ENCODE measurements at regions not wholly inside any gene's neighbourhood (a gene's known extent, or its start where the extent isn't known, plus 50 kb on each side); places are given as distances from the start of the nearest gene placed in this dataset.

- no peak for DNase-seq
Observed at GRCh38 chr2:60603533-60604190, 50.2 kb upstream of the BCL11A start.

DNA sequence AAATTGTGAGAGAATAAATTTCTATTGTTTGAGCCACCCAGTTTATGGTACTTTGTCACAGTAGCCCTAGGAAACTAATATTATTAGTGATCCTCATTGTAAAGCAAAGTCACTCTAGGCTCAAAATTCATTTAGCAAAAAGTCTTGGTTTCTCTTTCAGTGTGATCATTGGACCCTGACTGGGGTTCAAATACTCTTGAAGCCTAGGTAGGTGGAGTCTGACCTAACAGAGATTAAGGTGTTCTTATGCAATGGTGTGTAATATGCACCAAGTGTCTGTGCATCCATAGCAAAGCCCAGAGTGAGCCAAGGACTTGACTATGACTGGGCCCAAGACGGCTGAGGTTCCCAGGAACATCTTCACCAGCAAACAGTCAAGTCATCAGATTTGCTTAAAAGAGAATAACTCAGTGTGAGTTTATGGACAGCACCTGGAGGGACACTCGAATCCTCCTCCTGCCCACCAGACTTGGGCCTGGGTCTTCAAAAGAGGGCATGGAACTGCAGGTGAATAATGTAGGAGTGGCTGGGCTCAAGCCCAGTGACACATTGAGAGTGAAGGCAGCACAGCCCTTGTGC, 51.1 kb upstream of the BCL11A start:
- no peak for DNase-seq

DNA sequence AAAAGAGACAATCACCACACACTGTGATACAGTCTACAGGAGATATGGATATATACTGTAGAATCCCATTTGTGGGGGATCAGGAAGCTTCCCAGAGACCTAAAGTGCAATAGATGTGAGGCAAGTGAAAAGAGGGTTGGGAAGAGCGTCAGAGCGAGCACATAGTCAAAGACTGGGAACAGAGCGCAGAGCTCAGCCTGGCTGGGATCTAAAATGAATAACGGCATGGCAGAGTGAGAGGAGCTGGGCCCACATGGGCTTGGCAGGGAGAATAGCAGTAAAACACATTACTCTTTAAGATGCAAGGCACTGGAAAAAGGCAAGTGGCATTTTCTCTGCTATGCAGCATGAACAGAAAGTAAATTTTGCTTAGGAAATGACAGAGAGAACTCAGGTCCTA, 52.4 kb upstream of the BCL11A start:
- no peak for DNase-seq

DNA sequence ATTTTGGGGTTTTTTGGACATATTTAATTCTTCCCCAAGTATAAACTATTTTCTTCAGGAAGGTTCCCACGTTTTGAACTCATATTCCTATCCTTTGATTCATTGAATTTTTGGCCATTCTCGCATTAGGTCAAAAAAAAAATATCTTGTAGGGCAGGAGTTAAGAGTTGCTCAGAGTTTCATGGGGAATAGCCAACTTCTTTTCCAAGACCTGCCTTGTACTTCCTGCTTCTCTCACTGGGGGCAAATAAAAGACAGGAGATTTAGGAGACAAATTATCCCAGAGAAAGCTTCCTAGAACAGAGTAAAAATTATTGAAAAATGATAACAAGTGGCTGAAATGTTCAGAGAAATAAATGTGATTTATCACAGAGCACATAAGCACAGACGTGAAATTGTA, 55.2 kb upstream of the BCL11A start:
- no peak for DNase-seq

DNA sequence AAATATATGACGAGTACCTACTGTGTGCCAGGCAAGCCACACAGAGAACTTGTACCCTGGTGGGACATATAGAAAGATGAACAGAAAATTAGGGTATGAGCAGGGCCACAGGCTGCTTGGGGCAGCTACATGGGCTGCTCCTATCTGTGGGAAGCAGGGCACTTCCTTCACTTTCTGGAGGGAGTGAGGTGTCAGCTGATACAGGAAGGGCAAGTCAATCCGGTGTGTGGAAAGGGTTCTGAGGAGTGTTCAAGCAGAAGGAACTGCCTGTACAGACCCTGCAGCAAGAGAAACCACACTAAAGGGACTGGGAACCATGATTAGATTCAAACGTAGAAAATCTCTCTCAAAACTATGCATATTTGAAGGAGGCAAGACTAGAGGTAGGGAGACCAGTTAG, 58.6 kb upstream of the BCL11A start:
- no peak for DNase-seq

DNA sequence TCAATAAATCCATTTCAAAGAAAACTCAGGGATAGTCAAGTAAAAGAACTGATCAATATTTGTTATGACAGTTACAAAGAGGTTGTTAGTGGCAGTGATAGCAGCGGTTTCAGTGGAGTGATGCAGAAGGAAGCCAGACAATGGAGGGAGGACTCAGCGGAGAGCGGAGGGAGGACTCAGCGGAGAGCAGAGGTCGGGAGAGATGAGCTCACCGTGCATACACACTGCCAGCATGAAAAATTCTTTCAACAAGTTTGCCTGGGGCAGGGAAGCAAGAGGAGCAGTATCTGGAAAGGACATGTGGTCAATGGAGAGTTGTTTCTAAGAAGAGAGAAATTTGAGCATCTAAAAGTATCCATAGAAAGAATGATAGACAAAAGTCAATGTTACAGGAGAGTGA, 60.9 kb upstream of the BCL11A start:
- no peak for DNase-seq

- DNase-seq = no peak
Observed at GRCh38 chr2:60621688-60622429, 68.4 kb upstream of the BCL11A start.

GRCh38 chr2:60623040-60623439, 69.6 kb upstream of the BCL11A start:
- no peak for DNase-seq

GRCh38 chr2:60627412-60627811, 74.0 kb upstream of the BCL11A start:
- DNase-seq = no peak

DNA sequence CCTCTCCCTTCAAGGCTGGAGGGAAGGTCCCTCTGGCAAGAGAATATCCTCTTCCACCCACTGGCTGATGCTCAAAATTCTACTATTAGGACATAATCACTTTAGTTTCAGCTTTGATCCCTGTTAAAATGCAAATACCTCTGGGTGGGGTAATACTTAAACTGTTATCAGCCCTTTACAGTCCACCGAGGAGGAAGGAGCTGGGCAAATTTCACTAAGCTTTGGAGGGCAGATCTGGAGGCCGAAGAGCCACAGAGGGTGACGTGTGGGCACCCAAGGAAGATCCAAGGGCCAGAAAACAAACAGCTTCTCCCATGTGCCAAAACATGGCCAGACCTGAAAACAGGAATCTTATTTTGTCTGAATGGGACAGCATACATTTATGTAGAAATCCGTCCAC, 74.6 kb upstream of the BCL11A start:
- DNase-seq = no peak

DNA sequence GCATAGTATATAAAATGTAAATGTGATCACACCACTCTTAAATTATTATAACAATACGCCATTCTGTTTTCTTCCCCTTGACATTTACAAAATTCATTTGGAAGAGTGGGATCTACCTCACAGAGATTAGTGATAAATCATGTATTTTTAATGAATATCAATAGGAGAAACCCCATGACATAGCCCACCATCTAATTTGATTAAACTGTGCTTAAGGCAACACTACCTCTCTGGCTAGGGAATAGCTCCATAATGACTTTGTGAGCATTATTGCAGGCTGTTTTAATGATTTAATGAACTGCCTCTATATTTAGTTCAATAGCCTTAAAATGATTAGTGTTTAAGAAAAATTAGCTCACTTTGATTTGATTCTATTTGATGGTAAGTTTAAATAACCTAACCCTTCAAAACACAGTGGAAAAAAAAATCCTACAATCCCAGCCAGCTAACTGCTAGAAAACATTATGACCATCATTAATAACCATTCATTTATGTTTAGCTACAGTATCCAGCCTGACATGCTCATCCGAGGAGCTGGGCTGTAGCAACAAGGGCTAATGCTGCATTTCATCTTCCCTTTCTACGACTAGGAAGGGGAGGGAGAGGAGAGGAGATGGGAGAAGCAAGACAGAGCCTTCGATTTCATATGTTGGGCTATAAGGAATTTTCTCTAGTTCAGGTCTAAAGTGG, 75.3 kb upstream of the BCL11A start:
- no peak for DNase-seq

- DNase-seq = no peak
Observed at GRCh38 chr2:60629305-60629662, 75.8 kb upstream of the BCL11A start.

DNA sequence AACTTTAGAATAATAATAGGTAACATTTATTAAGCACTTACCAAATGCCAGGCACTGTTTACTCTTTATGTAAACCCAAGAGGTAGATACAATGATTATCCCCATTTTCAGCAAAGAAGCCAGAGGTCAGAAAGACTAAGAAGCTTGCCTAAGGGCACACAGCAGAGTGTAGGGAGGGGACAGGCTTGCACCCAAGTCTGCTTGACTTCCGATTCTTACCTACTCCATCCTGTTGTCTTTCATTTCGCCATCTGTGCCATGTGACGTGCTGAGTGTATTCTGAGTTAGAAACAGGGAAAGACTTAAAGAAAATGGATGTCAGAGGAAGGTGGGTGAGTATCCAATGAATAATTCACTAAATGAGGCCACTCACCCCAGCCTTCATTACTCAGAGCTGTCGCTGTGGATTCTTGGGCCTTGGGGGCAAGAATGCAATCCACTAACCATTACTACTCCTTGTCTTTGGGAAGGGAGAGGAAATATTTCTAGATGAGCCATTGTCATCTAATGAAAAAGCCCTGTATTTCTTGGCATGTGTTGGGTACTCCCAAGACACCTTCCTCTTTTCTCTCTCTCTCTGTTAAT, 76.4 kb upstream of the BCL11A start:
- no peak for DNase-seq

DNA sequence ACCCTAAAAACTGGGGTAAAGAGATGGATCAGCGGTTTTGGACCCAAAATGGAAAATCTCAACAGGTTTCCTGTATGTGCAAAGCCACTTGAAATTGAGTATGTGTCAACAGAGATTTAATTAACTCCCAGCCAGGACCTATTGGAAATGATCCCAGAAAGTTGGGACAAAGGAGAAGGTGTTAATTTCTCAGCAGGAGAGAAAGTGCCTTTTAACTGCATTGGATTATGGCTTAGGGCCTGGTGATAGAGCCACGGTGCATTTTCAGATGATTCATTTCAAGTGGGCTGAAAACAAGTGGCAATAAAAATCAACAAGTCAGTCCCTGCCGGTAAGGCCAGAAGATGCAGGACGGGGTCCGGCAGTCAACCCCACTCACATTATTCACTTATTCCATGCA, 80.2 kb upstream of the BCL11A start:
- DNase-seq = no peak

DNA sequence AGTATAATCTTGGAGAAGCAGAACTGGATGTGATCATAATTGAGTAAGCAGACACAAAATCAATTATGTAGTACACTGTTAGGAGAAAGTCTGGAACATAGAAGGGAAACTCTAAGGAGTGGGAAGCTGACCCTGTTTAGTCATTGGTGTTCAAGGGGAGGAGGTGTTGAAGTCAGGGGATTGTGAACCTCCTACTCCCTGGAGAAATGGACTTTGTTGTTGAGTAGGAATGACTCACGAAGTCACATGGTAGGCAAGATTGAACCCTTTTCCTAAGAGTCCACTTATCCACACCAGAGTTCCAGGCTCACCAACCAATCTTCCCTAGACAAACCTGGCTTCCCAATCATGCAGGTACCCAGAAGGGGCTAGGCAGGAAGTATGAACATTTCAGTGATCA, 81.0 kb upstream of the BCL11A start:
- DNase-seq = no peak

DNA sequence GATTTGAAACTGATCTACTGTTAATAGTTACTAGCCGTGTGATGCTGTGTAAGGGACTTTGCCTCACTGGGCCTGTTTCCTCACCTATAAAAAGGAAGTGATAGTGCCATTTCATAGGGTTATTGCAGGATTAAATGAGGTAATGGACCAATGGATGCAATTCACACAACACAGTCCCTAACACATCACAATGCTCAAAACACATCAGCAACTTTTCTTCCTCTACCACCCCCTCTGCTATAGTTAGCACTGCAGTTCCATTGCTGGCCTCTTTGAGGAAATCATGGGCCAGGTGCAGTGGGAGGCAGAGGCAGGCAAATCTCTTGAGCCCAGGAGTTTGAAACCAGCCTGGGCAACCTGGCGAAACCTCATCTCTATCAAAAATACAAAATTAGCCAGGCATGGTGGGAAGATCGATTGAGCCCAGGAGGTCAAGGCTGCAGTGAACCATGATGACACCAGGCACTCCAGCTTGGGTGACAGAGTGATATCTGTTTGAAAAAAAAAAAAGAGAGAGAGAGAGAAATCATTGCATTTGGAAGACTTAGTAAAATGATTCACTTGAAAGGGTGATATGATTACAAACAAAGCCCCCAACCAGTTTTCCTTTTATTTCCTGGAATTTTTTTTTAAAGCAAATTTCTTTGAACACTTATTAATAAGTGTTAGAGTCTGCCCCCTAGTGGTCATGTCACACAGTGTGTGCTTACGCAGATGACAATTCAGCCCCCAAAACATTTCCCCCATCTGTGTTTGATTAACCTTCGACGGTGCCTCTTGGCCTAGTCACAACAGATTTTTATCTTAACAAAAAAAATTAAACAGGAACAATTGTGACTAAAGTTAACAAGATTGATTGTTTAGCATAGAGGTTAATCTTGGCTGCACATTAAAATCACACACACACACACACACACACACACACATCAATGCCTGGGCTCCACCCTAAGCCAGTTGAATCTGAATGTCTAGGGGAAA, 88.6 kb upstream of the BCL11A start:
- peak in 1 of 2 donors; percentile 4 for DNase-seq

- no peak for DNase-seq
Observed at GRCh38 chr2:60643747-60644146, 90.3 kb upstream of the BCL11A start.

DNA sequence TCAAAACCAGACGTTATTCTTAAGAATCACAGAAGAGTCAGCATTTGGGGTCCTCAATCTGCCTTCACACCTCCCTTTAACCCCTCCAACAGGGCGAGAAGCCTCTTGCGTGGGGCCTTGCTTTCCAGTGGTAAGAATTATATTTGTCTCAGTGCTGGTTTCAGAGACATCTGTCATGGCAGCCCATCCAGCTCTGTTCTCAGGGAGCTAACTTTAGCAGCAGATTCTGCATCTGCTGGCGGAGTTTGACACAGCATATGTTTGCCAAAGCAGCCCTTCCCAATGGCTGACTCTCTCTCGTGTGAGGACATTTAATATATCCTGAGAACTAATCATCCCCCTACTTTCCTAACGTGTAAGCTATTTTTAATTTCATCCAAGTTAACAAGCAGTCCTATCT, 91.5 kb upstream of the BCL11A start:
- peak in 1 of 2 donors; percentile 23 for DNase-seq

GRCh38 chr2:60648191-60648590, 94.7 kb upstream of the BCL11A start:
- DNase-seq = no peak

DNA sequence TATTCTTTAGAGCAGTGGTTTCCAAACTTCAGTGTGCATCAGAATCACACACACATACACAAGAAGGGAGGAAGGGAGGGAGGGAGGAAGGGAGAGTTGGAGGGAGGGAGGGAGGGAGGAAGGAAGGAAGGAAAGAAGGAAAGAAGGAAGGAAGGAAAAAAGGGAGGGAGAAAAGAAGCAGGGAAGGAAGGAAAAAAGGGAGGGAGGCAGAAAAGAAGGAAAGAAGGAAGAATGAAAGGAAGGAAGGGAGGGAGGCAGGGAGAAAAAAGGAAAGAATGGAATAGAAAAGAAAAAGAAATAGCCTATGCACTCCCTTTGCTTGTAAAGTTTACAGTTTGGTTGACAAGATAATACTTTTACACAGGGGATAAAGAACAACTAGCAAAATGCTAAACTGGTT, 96.3 kb upstream of the BCL11A start:
- DNase-seq = no peak

- no peak for DNase-seq
Observed at GRCh38 chr2:60652832-60653340, 99.4 kb upstream of the BCL11A start.

GRCh38 chr2:60657673-60658072, 98.4 kb upstream of the PAPOLG start:
- no peak for DNase-seq
